Naive thymus-derived CD4-positive, alpha-beta T cell (primary cell): ENCODE measurements at regions not wholly inside any gene's neighbourhood (a gene's known extent, or its start where the extent isn't known, plus 50 kb on each side); places are given as distances from the start of the nearest gene placed in this dataset.

Experiments
- ATAC-seq: fragments of 150-1000 bp; cut with Tn5 transposase; 2 replicates; pipeline ENCODE4 v1.10.0; 2021; ENCODE audit warnings: mild to moderate bottlenecking, moderate library complexity
- CTCF ChIA-PET: fragments of 350-600 bp; sonication (Branson Sonifier 250); formaldehyde crosslinking; loops from one replicate; lab custom pipeline; 2021; ENCODE audit warnings: antibody characterized with exemption; lab: Charles Lee
- POLR2A ChIA-PET: fragments of 350-600 bp; sonication (Branson Sonifier 250); formaldehyde crosslinking; loops from one replicate; lab custom pipeline; 2021; ENCODE audit warnings: antibody characterized with exemption, inconsistent platforms; lab: Charles Lee
- DNase-seq, 9 donors: peaks; one replicate each; pipeline versions ENCODE4 v3.0.0 to v3.0.0-alpha.2; 2020 to 2022; ENCODE audit warnings: mixed read lengths in 1 of 9
- H3K27ac ChIP-seq: one replicate; pipeline ENCODE4 v1.7.0; 2013; ENCODE audit warnings: mild to moderate bottlenecking, low read depth, low read length, moderate library complexity
- H3K27me3 ChIP-seq, 2 donors: one replicate each; pipeline ENCODE4 v1.7.0; 2013; ENCODE audit warnings: low read length in 2 of 2, mild to moderate bottlenecking in 2 of 2, moderate library complexity in 2 of 2; ENCODE audit not compliant: control insufficient read depth in 2 of 2, insufficient read depth in 2 of 2
- H3K36me3 ChIP-seq, 3 experiments: 1 replicate in 2 of 3; 2 replicates in 1 of 3; pipeline ENCODE4 v1.7.0; 2013; ENCODE audit warnings: low read length in 3 of 3, mild to moderate bottlenecking in 3 of 3, moderate library complexity in 1 of 3; ENCODE audit not compliant: insufficient read depth in 3 of 3, control insufficient read depth in 2 of 3
- H3K4me1 ChIP-seq, 2 donors: one replicate each; pipeline ENCODE4 v1.7.0; 2013; ENCODE audit warnings: low read length in 2 of 2, mild to moderate bottlenecking in 2 of 2, moderate library complexity in 1 of 2; ENCODE audit not compliant: control insufficient read depth in 2 of 2, insufficient read depth in 2 of 2
- H3K4me3 ChIP-seq: 2 replicates; pipeline ENCODE4 v1.7.0; 2013; ENCODE audit warnings: mild to moderate bottlenecking, low read length
- H3K9me3 ChIP-seq, 3 experiments: 1 replicate in 2 of 3; 2 replicates in 1 of 3; pipeline ENCODE4 v1.7.0; 2013; ENCODE audit warnings: low read length in 3 of 3; ENCODE audit not compliant: control insufficient read depth in 2 of 3
- H3K27ac Mint-ChIP-seq, 9 donors: one replicate each; pipeline ENCODE4 v1.8.0; 2020 to 2022; ENCODE audit warnings: mixed read lengths in 9 of 9, mild to moderate bottlenecking in 8 of 9, moderate library complexity in 5 of 9, inconsistent platforms in 2 of 9
- H3K27me3 Mint-ChIP-seq, 5 donors: one replicate each; pipeline ENCODE4 v1.8.0; 2021 to 2022; ENCODE audit warnings: mixed read lengths in 5 of 5, mild to moderate bottlenecking in 1 of 5
- H3K36me3 Mint-ChIP-seq, 5 donors: one replicate each; pipeline ENCODE4 v1.8.0; 2020 to 2022; ENCODE audit warnings: mixed read lengths in 5 of 5, mild to moderate bottlenecking in 3 of 5, inconsistent platforms in 1 of 5
- H3K4me1 Mint-ChIP-seq, 7 donors: one replicate each; pipeline ENCODE4 v1.8.0; 2020 to 2022; ENCODE audit warnings: mixed read lengths in 7 of 7, mild to moderate bottlenecking in 3 of 7, inconsistent platforms in 1 of 7
- H3K4me3 Mint-ChIP-seq, 10 donors: one replicate each; pipeline ENCODE4 v1.8.0; 2020 to 2022; ENCODE audit warnings: mild to moderate bottlenecking in 10 of 10, mixed read lengths in 10 of 10, moderate library complexity in 6 of 10, inconsistent platforms in 2 of 10
- H3K9me3 Mint-ChIP-seq, 11 donors: one replicate each; pipeline ENCODE4 v1.8.0; 2020 to 2022; ENCODE audit warnings: mixed read lengths in 11 of 11, mild to moderate bottlenecking in 4 of 11, inconsistent platforms in 1 of 11, moderate library complexity in 1 of 11
- intact Hi-C, 2 donors: fragments of 100-400 bp; cut with micrococcal nuclease; formaldehyde crosslinking; loops; one replicate each; pipeline ENCODE4 v1.15.1; 2023

DNA sequence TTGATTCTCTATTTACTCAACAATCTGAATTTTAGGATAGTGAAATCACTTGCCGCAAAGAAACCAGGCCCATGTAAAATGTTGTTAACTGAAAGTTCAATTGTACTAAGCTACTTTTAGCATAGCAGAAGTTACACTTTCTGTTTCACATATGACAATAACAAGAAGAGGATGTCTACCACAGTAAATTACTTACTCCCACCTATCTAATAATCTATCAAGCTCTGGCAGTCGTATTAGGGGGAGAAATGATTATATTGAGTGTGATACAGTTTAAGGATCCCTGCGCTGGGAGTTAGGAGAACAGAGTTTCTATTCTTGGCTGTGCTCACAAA is 66.5 kb upstream of the CAND1 start:
- Histone ChIP-seq H3K27ac (no peak overlapping the region), H3K36me3 (no peaks in the 10 kb centered on the region), H3K27me3 (no peaks in the 10 kb centered on the region), H3K4me1 (no peaks in the 10 kb centered on the region), H3K4me3 (no peak overlapping the region), H3K9me3 (no peaks in the 10 kb centered on the region)
- CTCF ChIA-PET = interaction anchor here (0.7 kb wide), 1 partner anchor 412 kb away, joined by 3 read pairs; no protein-coding TSS in a partner anchor
- no peaks in the 10 kb centered on the region for H3K36me3 Mint-ChIP-seq
- intact Hi-C loops = no loop called here
- H3K4me3 Mint-ChIP-seq = no peak overlapping the region
- peaks cover 0 to 7% (median 0%) of the 10 kb centered on the region in 11 donors for H3K9me3 Mint-ChIP-seq
- peaks cover 0 to 2% (median 0%) of the 10 kb centered on the region in 7 donors for H3K4me1 Mint-ChIP-seq
- no peak for ATAC-seq
- POLR2A ChIA-PET = no interaction called here
- H3K27me3 Mint-ChIP-seq = peaks cover 4 to 42% (median 33%) of the 10 kb centered on the region in 5 donors
- no peak for DNase-seq
- no peak overlapping the region for H3K27ac Mint-ChIP-seq

DNA sequence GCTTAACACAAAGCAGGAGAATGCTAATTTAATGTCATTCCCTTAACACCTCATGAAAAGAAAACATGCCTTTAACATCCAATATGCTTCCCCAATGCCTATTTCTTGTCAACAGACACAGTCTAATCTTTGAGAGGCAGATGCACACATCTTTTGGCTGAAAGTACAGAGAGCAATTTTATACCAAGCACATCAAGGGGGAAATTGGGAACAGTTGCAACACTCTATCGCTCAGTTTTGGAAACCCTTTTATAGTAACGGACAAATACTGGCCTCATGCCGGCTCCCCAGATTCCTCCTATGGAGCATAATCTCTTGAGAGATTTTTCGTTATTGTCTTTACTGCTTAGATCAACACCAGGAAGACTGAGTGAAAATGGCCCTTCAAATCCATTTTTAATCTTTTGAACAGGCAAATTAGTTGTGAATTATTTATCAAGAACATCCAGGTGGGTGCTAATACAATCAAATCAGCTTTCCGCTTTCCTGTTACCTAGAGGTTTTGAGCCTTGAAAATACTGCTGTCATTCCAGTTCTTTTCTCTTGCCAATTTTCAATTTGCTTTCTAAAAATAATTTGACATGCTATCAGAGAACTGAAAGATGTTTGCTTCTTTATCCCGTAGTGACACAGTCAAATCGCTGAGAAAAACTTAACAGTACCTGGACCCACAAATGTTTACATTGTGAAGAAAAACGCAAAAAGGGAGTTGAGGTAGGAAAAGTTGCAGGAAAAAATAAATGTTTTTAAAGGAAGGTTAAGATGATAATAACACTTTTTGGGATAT is 60.7 kb upstream of the CAND1 start:
- DNase-seq (no peak), ATAC-seq (no peak)
- intact Hi-C loops = no loop called here
- Histone ChIP-seq H3K27ac (no peak overlapping the region), H3K4me1 (no peaks in the 10 kb centered on the region), H3K4me3 (no peak overlapping the region), H3K9me3 (no peaks in the 10 kb centered on the region), H3K36me3 (no peaks in the 10 kb centered on the region), H3K27me3 (no peaks in the 10 kb centered on the region)
- Mint-ChIP-seq H3K4me3 (no peak overlapping the region), H3K36me3 (no peaks in the 10 kb centered on the region), H3K9me3 (no peaks in the 10 kb centered on the region), H3K4me1 (no peaks in the 10 kb centered on the region), H3K27me3 (peaks cover 0 to 51% (median 44%) of the 10 kb centered on the region in 5 donors), H3K27ac (no peak overlapping the region)
- POLR2A ChIA-PET = no interaction called here
- CTCF ChIA-PET = no interaction called here

DNA sequence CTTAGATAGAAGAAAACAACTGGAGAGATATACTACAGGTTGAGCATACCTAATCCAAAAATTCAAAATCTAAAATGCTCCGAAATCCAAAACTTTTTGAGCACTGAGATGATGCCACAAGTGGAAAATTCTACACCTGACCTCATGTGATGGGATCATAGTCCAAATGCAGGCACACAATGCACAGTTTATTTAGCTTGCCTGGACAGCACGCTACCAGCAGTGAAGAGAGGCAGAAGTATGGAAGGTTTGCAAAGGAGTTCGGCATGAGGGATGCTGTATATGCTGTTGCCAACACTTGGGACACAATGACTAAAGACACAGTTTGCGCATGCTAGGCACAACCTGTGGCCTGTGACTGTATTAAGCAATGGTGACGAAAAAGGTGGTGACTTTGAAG is 58.1 kb upstream of the CAND1 start:
- Histone ChIP-seq H3K36me3 (no peaks in the 10 kb centered on the region), H3K27ac (no peak overlapping the region), H3K27me3 (no peaks in the 10 kb centered on the region), H3K9me3 (no peaks in the 10 kb centered on the region), H3K4me1 (no peaks in the 10 kb centered on the region), H3K4me3 (no peak overlapping the region)
- Mint-ChIP-seq H3K27me3 (peaks cover 0 to 39% (median 31%) of the 10 kb centered on the region in 5 donors), H3K4me1 (no peaks in the 10 kb centered on the region), H3K36me3 (no peaks in the 10 kb centered on the region), H3K9me3 (no peaks in the 10 kb centered on the region), H3K27ac (no peak overlapping the region), H3K4me3 (no peak overlapping the region)
- CTCF ChIA-PET = no interaction called here
- intact Hi-C loops = no loop called here
- ATAC-seq (no peak), DNase-seq (no peak)
- POLR2A ChIA-PET = no interaction called here

DNA sequence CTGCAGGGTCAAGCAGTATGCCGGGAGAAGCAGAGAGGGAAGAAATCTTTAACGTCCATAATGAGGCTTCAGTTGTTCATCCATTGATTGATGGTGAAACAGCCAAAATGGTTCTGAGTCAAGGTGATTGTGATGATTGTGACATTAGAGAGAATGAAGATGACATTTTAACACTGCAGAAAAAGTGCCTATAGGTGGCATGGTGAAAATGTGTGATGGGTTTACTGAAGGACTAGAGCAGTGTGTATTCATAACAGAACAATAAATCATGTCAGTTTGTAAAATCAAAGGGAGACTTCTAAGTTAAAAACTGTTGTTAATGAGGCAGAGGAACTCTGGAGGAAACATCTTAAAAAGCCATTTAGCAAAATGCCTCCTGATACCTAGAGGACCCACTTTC is 57.7 kb upstream of the CAND1 start:
- Histone ChIP-seq H3K4me3 (no peak overlapping the region), H3K27me3 (no peaks in the 10 kb centered on the region), H3K9me3 (no peaks in the 10 kb centered on the region), H3K4me1 (no peaks in the 10 kb centered on the region), H3K27ac (no peak overlapping the region), H3K36me3 (no peaks in the 10 kb centered on the region)
- H3K36me3 Mint-ChIP-seq = no peaks in the 10 kb centered on the region
- no peak for DNase-seq
- H3K9me3 Mint-ChIP-seq = no peaks in the 10 kb centered on the region
- H3K27me3 Mint-ChIP-seq = peaks cover 0 to 34% (median 29%) of the 10 kb centered on the region in 5 donors
- ChIA-PET POLR2A (no interaction called here), CTCF (no interaction called here)
- H3K4me3 Mint-ChIP-seq = no peak overlapping the region
- no peak overlapping the region for H3K27ac Mint-ChIP-seq
- ATAC-seq = no peak
- intact Hi-C loops = no loop called here
- no peaks in the 10 kb centered on the region for H3K4me1 Mint-ChIP-seq

DNA sequence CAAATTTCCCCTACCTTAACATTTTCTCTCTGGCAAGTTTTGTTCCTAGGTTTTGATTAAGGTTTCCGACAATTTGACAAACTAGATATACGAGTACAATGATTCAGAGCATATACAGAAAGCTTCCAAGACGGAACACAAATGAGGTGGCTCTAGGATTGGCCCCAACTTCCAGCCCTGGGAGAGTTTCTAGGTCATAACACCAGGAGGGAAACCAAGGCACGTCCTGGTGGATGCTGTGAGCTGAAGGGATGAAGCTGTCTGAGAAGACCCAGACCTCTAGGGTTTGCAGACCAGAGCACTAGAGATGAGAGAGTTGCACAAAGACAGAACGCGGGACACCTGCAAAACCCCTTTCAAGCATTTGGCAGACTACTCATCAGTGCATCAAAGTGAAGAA is 51.5 kb upstream of the CAND1 start:
- H3K36me3 Mint-ChIP-seq = no peaks in the 10 kb centered on the region
- Histone ChIP-seq H3K4me1 (no peaks in the 10 kb centered on the region), H3K27ac (no peak overlapping the region), H3K9me3 (no peaks in the 10 kb centered on the region), H3K4me3 (no peak overlapping the region), H3K36me3 (no peaks in the 10 kb centered on the region), H3K27me3 (no peaks in the 10 kb centered on the region)
- no peak for DNase-seq
- intact Hi-C loops = no loop called here
- POLR2A ChIA-PET = no interaction called here
- CTCF ChIA-PET = no interaction called here
- no peak overlapping the region for H3K4me3 Mint-ChIP-seq
- ATAC-seq = no peak
- H3K9me3 Mint-ChIP-seq = no peaks in the 10 kb centered on the region
- no peaks in the 10 kb centered on the region for H3K4me1 Mint-ChIP-seq
- H3K27me3 Mint-ChIP-seq = peaks cover 0 to 7% (median 3%) of the 10 kb centered on the region in 5 donors
- H3K27ac Mint-ChIP-seq = no peak overlapping the region
